ENCODE measurements at regions not wholly inside any gene's neighbourhood (a gene's known extent, or its start where the extent isn't known, plus 50 kb on each side); places are given as distances from the start of the nearest gene placed in this dataset.

- TF ChIP-seq CTCF (IDR thresholded peaks at IDR 0.05) (no peak), POLR2A (IDR thresholded peaks at IDR 0.05) (no peak)
Observed at GRCh38 chr4:147137280-147137679, 191.6 kb upstream of the TTC29 start.
